Neural progenitor cell (in vitro differentiated cells): ENCODE measurements at regions not wholly inside any gene's neighbourhood (a gene's known extent, or its start where the extent isn't known, plus 50 kb on each side); places are given as distances from the start of the nearest gene placed in this dataset.

Experiments used
- DNase-seq: peaks from one replicate; pipeline ENCODE4 v3.0.0-alpha.2; 2016; ENCODE audit warnings: low spot score
- H2AFZ ChIP-seq: fragments of 200-600 bp; sonication (generic); replicated peaks from 2 replicates; pipeline ENCODE4 v1.6.1; 2016; ENCODE audit warnings: antibody characterized with exemption
- H3F3A ChIP-seq: fragments of 200-600 bp; sonication (generic); 2 replicates; pipeline ENCODE4 v1.6.1; 2016; ENCODE audit warnings: antibody characterized with exemption, low read depth
- H3K27ac ChIP-seq: fragments of 200-600 bp; sonication (generic); 2 replicates; pipeline ENCODE4 v1.5.1; 2016; ENCODE audit warnings: mild to moderate bottlenecking
- H3K27me3 ChIP-seq: fragments of 200-600 bp; sonication (generic); 2 replicates; pipeline ENCODE4 v1.6.1; 2016; ENCODE audit warnings: mild to moderate bottlenecking, moderate library complexity
- H3K36me3 ChIP-seq: fragments of 200-600 bp; sonication (generic); 2 replicates; pipeline ENCODE4 v1.5.1; 2016
- H3K4me1 ChIP-seq: fragments of 200-600 bp; sonication (generic); 2 replicates; pipeline ENCODE4 v1.6.1; 2016; ENCODE audit warnings: mixed run types
- H3K4me2 ChIP-seq: fragments of 200-600 bp; sonication (generic); 2 replicates; pipeline ENCODE4 v1.6.1; 2016
- H3K4me3 ChIP-seq: fragments of 200-600 bp; sonication (generic); 2 replicates; pipeline ENCODE4 v1.5.1; 2016
- H3K79me2 ChIP-seq: fragments of 200-600 bp; sonication (generic); 2 replicates; pipeline ENCODE4 v1.6.1; 2016; ENCODE audit warnings: low read depth
- H3K9ac ChIP-seq: fragments of 200-600 bp; sonication (generic); 2 replicates; pipeline ENCODE4 v1.6.1; 2016
- H3K9me3 ChIP-seq: fragments of 200-600 bp; sonication (generic); 2 replicates; pipeline ENCODE4 v1.5.1; 2016; ENCODE audit warnings: low read depth
- H4K20me1 ChIP-seq: fragments of 200-600 bp; sonication (generic); 2 replicates; pipeline ENCODE4 v1.6.1; 2016; ENCODE audit warnings: low read depth
- H3K27ac Mint-ChIP-seq: 3 replicates; pipeline ENCODE4 v1.8.0; 2021; ENCODE audit warnings: mixed read lengths
- H3K27me3 Mint-ChIP-seq: 2 replicates; pipeline ENCODE4 v1.8.0; 2022; ENCODE audit warnings: low read depth, mild to moderate bottlenecking, inconsistent platforms, moderate library complexity, mixed read lengths; ENCODE audit not compliant: insufficient read depth
- H3K36me3 Mint-ChIP-seq: 3 replicates; pipeline ENCODE4 v1.8.0; 2021; ENCODE audit warnings: mixed read lengths
- H3K4me1 Mint-ChIP-seq: 3 replicates; pipeline ENCODE4 v1.8.0; 2021; ENCODE audit warnings: mixed read lengths
- H3K4me3 Mint-ChIP-seq: 3 replicates; pipeline ENCODE4 v1.8.0; 2021; ENCODE audit warnings: mild to moderate bottlenecking, moderate library complexity, mixed read lengths
- H3K9me3 Mint-ChIP-seq: 3 replicates; pipeline ENCODE4 v1.8.0; 2020; ENCODE audit warnings: mixed read lengths
- EZH2 ChIP-seq: fragments of 200-600 bp; sonication (generic); IDR thresholded peaks from 2 replicates; pipeline ENCODE4 v1.6.1; 2017; ENCODE audit warnings: antibody characterized with exemption, mild to moderate bottlenecking, moderate library complexity
- EZH2phosphoT487 ChIP-seq: fragments of 200-600 bp; sonication (generic); IDR thresholded peaks from 2 replicates; pipeline ENCODE4 v1.6.1; 2017; ENCODE audit warnings: antibody characterized with exemption
- TF ChIP-seq, protein P1 (sequence below): fragments of 200-600 bp; sonication (generic); IDR thresholded peaks from 2 replicates; pipeline ENCODE4 v1.5.1; 2017; ENCODE audit warnings: antibody characterized with exemption, mild to moderate bottlenecking

DNA sequence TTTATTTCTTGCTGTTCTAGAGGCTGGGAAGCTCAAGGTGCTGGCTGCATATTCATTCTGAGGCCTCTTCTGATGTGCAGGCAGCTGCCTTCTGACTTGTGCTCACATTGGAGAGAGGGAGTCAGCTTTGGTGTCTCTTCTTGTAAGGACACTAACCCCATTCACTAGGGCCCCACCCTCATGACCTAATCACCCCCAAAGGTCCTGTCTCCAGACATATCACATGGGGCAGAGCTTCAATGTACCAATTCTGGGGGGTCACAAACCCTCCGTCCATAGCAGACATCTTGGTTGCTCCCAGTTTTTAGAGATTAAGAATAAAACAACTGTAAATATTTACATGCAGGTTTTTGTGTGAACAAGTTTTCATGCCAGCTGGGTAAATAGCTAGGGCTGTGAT is 109.1 kb downstream of the RTP5 start:
- H3F3A ChIP-seq = no peaks in the 10 kb centered on the region
- H3K27ac Mint-ChIP-seq = no peak overlapping the region
- H3K4me1 Mint-ChIP-seq = peaks cover 5% of the 10 kb centered on the region
- no peak overlapping the region for H3K27ac ChIP-seq
- H3K9me3 ChIP-seq = no peaks in the 10 kb centered on the region
- no peak overlapping the region for H3K9ac ChIP-seq
- H3K27me3 ChIP-seq = no peaks in the 10 kb centered on the region
- no peak overlapping the region for H3K4me2 ChIP-seq
- no peaks in the 10 kb centered on the region for H3K4me1 ChIP-seq
- no peak overlapping the region for H3K4me3 ChIP-seq
- H3K9me3 Mint-ChIP-seq = no peaks in the 10 kb centered on the region
- no peak overlapping the region for H2AFZ ChIP-seq
- H3K4me3 Mint-ChIP-seq = no peak overlapping the region
- TF ChIP-seq, protein P1, sequence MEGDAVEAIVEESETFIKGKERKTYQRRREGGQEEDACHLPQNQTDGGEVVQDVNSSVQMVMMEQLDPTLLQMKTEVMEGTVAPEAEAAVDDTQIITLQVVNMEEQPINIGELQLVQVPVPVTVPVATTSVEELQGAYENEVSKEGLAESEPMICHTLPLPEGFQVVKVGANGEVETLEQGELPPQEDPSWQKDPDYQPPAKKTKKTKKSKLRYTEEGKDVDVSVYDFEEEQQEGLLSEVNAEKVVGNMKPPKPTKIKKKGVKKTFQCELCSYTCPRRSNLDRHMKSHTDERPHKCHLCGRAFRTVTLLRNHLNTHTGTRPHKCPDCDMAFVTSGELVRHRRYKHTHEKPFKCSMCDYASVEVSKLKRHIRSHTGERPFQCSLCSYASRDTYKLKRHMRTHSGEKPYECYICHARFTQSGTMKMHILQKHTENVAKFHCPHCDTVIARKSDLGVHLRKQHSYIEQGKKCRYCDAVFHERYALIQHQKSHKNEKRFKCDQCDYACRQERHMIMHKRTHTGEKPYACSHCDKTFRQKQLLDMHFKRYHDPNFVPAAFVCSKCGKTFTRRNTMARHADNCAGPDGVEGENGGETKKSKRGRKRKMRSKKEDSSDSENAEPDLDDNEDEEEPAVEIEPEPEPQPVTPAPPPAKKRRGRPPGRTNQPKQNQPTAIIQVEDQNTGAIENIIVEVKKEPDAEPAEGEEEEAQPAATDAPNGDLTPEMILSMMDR = no peak
- TF ChIP-seq EZH2phosphoT487 (no peak), EZH2 (no peak)
- no peak for DNase-seq
- no peaks in the 10 kb centered on the region for H3K79me2 ChIP-seq
- no peaks in the 10 kb centered on the region for H3K36me3 ChIP-seq
- peaks cover 2% of the 10 kb centered on the region for H3K27me3 Mint-ChIP-seq
- no peaks in the 10 kb centered on the region for H4K20me1 ChIP-seq
- no peaks in the 10 kb centered on the region for H3K36me3 Mint-ChIP-seq

DNA sequence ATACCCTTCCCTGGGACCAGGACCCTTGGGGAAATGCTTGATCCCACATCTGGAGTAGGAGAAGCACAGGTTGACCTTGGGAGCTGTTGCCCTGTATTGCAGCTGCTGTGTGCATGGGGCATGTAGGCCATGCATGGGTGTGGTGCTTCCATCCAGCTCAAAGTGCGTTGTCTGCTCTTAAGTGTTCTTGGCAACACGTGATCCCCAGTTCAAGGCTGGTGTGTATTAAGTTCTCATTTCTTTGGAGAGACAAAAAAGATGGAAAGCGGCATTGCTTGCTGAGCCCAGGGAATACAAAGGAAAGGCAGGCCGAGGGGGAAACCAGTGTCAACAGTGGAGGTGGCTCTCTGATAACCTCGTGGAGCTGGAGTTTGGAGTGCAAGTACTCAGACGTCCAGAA is 110.7 kb downstream of the RTP5 start:
- H3K27me3 Mint-ChIP-seq = peaks cover 4% of the 10 kb centered on the region
- no peak for DNase-seq
- H3K4me3 Mint-ChIP-seq = no peak overlapping the region
- Histone ChIP-seq H3K79me2 (no peaks in the 10 kb centered on the region), H2AFZ (no peak overlapping the region), H3K36me3 (no peaks in the 10 kb centered on the region), H3K4me3 (no peak overlapping the region), H3K4me1 (no peaks in the 10 kb centered on the region), H3K27me3 (no peaks in the 10 kb centered on the region), H3K9me3 (no peaks in the 10 kb centered on the region), H3K4me2 (no peak overlapping the region), H3K9ac (no peak overlapping the region), H3K27ac (no peak overlapping the region), H4K20me1 (no peaks in the 10 kb centered on the region), H3F3A (no peaks in the 10 kb centered on the region)
- H3K4me1 Mint-ChIP-seq = peaks cover 5% of the 10 kb centered on the region
- no peak overlapping the region for H3K27ac Mint-ChIP-seq
- peaks cover 2% of the 10 kb centered on the region for H3K9me3 Mint-ChIP-seq
- no peaks in the 10 kb centered on the region for H3K36me3 Mint-ChIP-seq
- TF ChIP-seq, protein P1 = no peak
- TF ChIP-seq EZH2phosphoT487 (no peak), EZH2 (no peak)

DNA sequence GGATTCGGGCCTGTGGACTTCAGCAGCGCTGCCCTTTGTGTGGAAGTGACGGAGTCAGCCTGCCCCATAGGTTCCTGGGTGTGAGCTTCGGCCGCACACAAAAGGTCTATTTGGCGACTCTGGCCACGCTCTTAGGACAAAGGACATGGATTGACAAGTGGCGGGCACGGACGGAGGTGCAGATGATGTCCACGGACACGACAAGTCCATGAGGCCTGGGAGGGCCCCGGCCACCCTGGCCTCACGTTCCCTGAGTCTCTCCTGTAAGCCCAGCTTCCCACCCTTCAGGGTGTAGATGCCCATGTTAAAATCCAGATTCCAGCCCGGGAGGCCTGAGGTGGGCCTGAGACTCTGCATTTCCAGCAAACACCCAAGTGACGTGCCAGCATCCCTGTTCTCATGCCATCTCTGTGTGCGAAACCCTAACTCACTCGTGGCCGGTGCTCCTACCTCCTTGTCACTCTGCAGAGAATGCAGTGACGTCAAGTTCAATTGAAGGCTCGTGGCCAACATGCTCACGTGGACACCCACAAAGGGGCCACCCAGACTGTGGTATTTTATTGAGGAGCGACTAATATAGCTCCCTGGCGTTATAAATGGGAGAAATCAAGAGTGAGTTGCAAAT is 111.7 kb downstream of the RTP5 start:
- Histone ChIP-seq H3K27ac (no peak overlapping the region), H3K4me2 (no peak overlapping the region), H2AFZ (no peak overlapping the region), H3F3A (no peaks in the 10 kb centered on the region), H3K9me3 (no peaks in the 10 kb centered on the region), H3K27me3 (no peaks in the 10 kb centered on the region), H3K79me2 (no peaks in the 10 kb centered on the region), H3K9ac (no peak overlapping the region), H3K4me1 (no peaks in the 10 kb centered on the region), H4K20me1 (no peaks in the 10 kb centered on the region), H3K4me3 (no peak overlapping the region), H3K36me3 (no peaks in the 10 kb centered on the region)
- Mint-ChIP-seq H3K27me3 (peaks cover 9% of the 10 kb centered on the region), H3K4me1 (peaks cover 4% of the 10 kb centered on the region), H3K36me3 (no peaks in the 10 kb centered on the region), H3K4me3 (no peak overlapping the region), H3K27ac (no peak overlapping the region), H3K9me3 (peaks cover 2% of the 10 kb centered on the region)
- DNase-seq = no peak
- TF ChIP-seq, protein P1 = no peak
- TF ChIP-seq EZH2phosphoT487 = no peak
- no peak for TF ChIP-seq EZH2
